HepG2 (cell line): ENCODE measurements at regions not wholly inside any gene's neighbourhood (a gene's known extent, or its start where the extent isn't known, plus 50 kb on each side); places are given as distances from the start of the nearest gene placed in this dataset.

Experiments used
- ATAC-seq: fragments of 200-7000 bp; cut with Tn5 transposase; 3 replicates; pipeline ENCODE4 v1.9.1; 2020; ENCODE audit warnings: mild to moderate bottlenecking, moderate library complexity
- BruUV-seq: library from RNA; stranded (reverse); fragments of 400-500 nt; replicated peaks from 2 replicates; lab custom pipeline; 2021; lab: Mats Ljungman, UMichigan
- CTCF ChIA-PET: fragments of 300-600 bp; formaldehyde crosslinking; extraction: SDS; loops from one replicate; lab custom pipeline; 2021; ENCODE audit warnings: low total read pairs, inconsistent platforms, low intra/inter-chr PET ratio; lab: Yijun Ruan, JAX
- POLR2A ChIA-PET: fragments of 350-600 bp; sonication (Branson Sonifier 250); formaldehyde crosslinking; loops from one replicate; lab custom pipeline; 2020; ENCODE audit warnings: antibody characterized with exemption, inconsistent platforms; lab: Yijun Ruan, JAX
- DNase-seq: peaks from one replicate; pipeline ENCODE4 v3.0.0-alpha.2; 2015; ENCODE audit warnings: low spot score
- FAIRE-seq: peaks from 3 replicates; lab custom pipeline; 2011; peaks lifted over from hg19 to GRCh38; lab: Jason Lieb, UNC
- H2AFZ ChIP-seq: one replicate; pipeline ENCODE4 v1.6.1; 2011; ENCODE audit warnings: low read length, inconsistent platforms
- H3K27ac ChIP-seq: fragments of 300-600 bp; 3 replicates; pipeline ENCODE4 v1.8.0; 2011; ENCODE audit warnings: mixed run types, mild to moderate bottlenecking, mixed read lengths, low read length, inconsistent platforms; ENCODE audit not compliant: insufficient read depth; ENCODE audit errors: extremely low read length
- H3K27me3 ChIP-seq, 2 experiments: fragments of 200-600 bp in 1 of 2; 2 replicates in 1 of 2; 3 replicates in 1 of 2; pipeline versions ENCODE4 v1.6.0 to v1.8.0; 2011; ENCODE audit warnings: low read length in 2 of 2, mild to moderate bottlenecking in 2 of 2, moderate library complexity in 2 of 2, inconsistent platforms in 1 of 2; ENCODE audit not compliant: insufficient read depth in 2 of 2, control insufficient read depth in 1 of 2
- H3K36me3 ChIP-seq, 2 experiments: fragments of 200-600 bp in 1 of 2; replicated peaks in 1 of 2; 2 replicates in 1 of 2; 3 replicates in 1 of 2; pipeline versions ENCODE4 v1.5.1 to v1.8.0; 2011; ENCODE audit warnings: low read length in 2 of 2, inconsistent platforms in 1 of 2; ENCODE audit not compliant: insufficient read depth in 2 of 2, control insufficient read depth in 1 of 2
- H3K4me1 ChIP-seq: 2 replicates; pipeline ENCODE4 v1.5.1; 2012; ENCODE audit warnings: low read length, inconsistent platforms; ENCODE audit not compliant: insufficient read depth
- H3K4me2 ChIP-seq: 2 replicates; pipeline ENCODE4 v1.6.0; 2011; ENCODE audit warnings: low read depth, low read length, inconsistent platforms
- H3K4me3 ChIP-seq, 3 experiments: fragments of 200-600 bp in 1 of 3; sonication (generic), shearing (Covaris generic) in 1 of 3; replicated peaks in 1 of 3; 2 replicates each; pipeline ENCODE4 v1.5.1; 2011 to 2016; ENCODE audit warnings: low read length in 3 of 3, inconsistent platforms in 2 of 3, low read depth in 2 of 3, mild to moderate bottlenecking in 2 of 3, control low read depth in 1 of 3, mixed read lengths in 1 of 3; ENCODE audit not compliant: insufficient read depth in 1 of 3
- H3K79me2 ChIP-seq: one replicate; pipeline ENCODE4 v1.6.1; 2011; ENCODE audit warnings: low read length, inconsistent platforms; ENCODE audit not compliant: insufficient read depth
- H3K9ac ChIP-seq: 2 replicates; pipeline ENCODE4 v1.6.0; 2011; ENCODE audit warnings: mild to moderate bottlenecking, low read depth, low read length, inconsistent platforms; ENCODE audit not compliant: insufficient read depth
- H3K9me3 ChIP-seq: 2 replicates; pipeline ENCODE4 v1.5.1; 2012; ENCODE audit warnings: mild to moderate bottlenecking, low read length
- H4K20me1 ChIP-seq: 2 replicates; pipeline ENCODE4 v1.6.0; 2011; ENCODE audit warnings: inconsistent platforms, mild to moderate bottlenecking, low read length, moderate library complexity; ENCODE audit not compliant: insufficient read depth
- ADNP ChIP-seq: sonication (generic); formaldehyde crosslinking; IDR thresholded peaks from 2 replicates; pipeline ENCODE4 v1.4.0; 2020; ENCODE audit warnings: missing genetic modification reagents
- ARNT2 ChIP-seq: sonication (generic); formaldehyde crosslinking; IDR thresholded peaks from 2 replicates; pipeline ENCODE4 v1.8.0; 2022; ENCODE audit warnings: mild to moderate bottlenecking, low read depth, missing genetic modification reagents, moderate library complexity
- ATF7-NPFF ChIP-seq: sonication (generic); formaldehyde crosslinking; IDR thresholded peaks from 2 replicates; pipeline ENCODE4 v1.8.1; 2023; ENCODE audit warnings: mild to moderate bottlenecking, low read depth, missing genetic modification reagents, moderate library complexity
- BHLHE40 ChIP-seq: IDR thresholded peaks from 2 replicates; pipeline ENCODE4 v1.6.1; 2011; ENCODE audit warnings: low read length, improper control_type of control experiment
- HIVEP1 ChIP-seq: sonication (generic); formaldehyde crosslinking; IDR thresholded peaks from 2 replicates; pipeline ENCODE4 v1.4.0; 2020; ENCODE audit warnings: mild to moderate bottlenecking, missing genetic modification reagents
- PHF5A ChIP-seq: IDR thresholded peaks from one replicate; pipeline ENCODE4 v1.6.1; 2018; ENCODE audit warnings: low read depth, missing genetic modification reagents; ENCODE audit not compliant: unreplicated experiment
- RXRA ChIP-seq: sonication (generic); formaldehyde crosslinking; IDR thresholded peaks from 2 replicates; pipeline ENCODE4 v1.5.1; 2020; ENCODE audit warnings: missing genetic modification reagents
- ZBTB7B ChIP-seq: sonication (generic); formaldehyde crosslinking; IDR thresholded peaks from 2 replicates; pipeline ENCODE4 v1.4.0; 2020; ENCODE audit warnings: missing genetic modification reagents
- ZNF496 ChIP-seq: sonication (generic); formaldehyde crosslinking; IDR thresholded peaks from 2 replicates; pipeline ENCODE4 v1.8.1; 2023; ENCODE audit warnings: mild to moderate bottlenecking, moderate library complexity, missing genetic modification reagents; ENCODE audit not compliant: insufficient replicate concordance
- ZNF776 ChIP-seq: sonication (generic); formaldehyde crosslinking; IDR thresholded peaks from 2 replicates; pipeline ENCODE4 v1.4.0; 2020; ENCODE audit warnings: mild to moderate bottlenecking, missing genetic modification reagents
- in situ Hi-C: cut with HindIII; loops from 2 replicates; pipeline ENCODE4 v1.10.0; 2017; ENCODE audit warnings: low pct_unique_long_range_greater_than_20kb; ENCODE audit not compliant: extremely low pct_ligation_motif_present
- intact Hi-C: fragments of 100-400 bp; cut with micrococcal nuclease; formaldehyde crosslinking; loops from one replicate; pipeline ENCODE4 v1.10.0; 2022; ENCODE audit not compliant: unreplicated experiment
- TF ChIP-seq, protein P1 (sequence below): sonication (generic); formaldehyde crosslinking; IDR thresholded peaks from 2 replicates; pipeline ENCODE4 v1.4.0; 2020; ENCODE audit warnings: missing genetic modification reagents

DNA sequence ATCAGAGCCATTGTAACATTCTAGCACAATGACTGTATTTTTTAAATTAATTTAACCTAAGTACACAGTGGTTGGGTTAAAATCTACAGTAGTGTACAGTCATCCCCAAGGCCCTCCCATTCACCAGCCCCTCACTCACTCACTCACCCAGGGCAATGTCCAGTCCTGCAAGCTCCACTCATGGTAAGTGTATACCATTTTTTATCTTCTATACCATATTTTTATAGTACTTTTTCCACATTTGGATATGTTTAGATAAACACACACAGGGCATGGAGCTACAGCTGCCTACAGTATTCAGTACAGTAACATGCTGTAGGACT lies 72.1 kb downstream of the COPS8 start:
- intact Hi-C loops, result no loop called here
- H3K4me1 ChIP-seq, result no peaks in the 10 kb centered on the region
- no TSS peak for BruUV-seq
- TF ChIP-seq ADNP (CRISPR knock-in tag) (no peak), ARNT2 (CRISPR knock-in tag) (no peak), HIVEP1 (CRISPR knock-in tag) (no peak), ZNF776 (CRISPR knock-in tag) (no peak), ATF7-NPFF (CRISPR knock-in tag) (no peak), BHLHE40 (no peak), RXRA (CRISPR knock-in tag) (no peak), ZNF496 (CRISPR knock-in tag) (no peak), PHF5A (CRISPR knock-in tag) (no peak), ZBTB7B (CRISPR knock-in tag) (no peak)
- TF ChIP-seq, protein P1, sequence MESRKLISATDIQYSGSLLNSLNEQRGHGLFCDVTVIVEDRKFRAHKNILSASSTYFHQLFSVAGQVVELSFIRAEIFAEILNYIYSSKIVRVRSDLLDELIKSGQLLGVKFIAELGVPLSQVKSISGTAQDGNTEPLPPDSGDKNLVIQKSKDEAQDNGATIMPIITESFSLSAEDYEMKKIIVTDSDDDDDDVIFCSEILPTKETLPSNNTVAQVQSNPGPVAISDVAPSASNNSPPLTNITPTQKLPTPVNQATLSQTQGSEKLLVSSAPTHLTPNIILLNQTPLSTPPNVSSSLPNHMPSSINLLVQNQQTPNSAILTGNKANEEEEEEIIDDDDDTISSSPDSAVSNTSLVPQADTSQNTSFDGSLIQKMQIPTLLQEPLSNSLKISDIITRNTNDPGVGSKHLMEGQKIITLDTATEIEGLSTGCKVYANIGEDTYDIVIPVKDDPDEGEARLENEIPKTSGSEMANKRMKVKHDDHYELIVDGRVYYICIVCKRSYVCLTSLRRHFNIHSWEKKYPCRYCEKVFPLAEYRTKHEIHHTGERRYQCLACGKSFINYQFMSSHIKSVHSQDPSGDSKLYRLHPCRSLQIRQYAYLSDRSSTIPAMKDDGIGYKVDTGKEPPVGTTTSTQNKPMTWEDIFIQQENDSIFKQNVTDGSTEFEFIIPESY, result no peak
- H3K9ac ChIP-seq, result no peak overlapping the region
- H3K9me3 ChIP-seq, result no peaks in the 10 kb centered on the region
- DNase-seq, result no peak
- no peak overlapping the region for H3K27ac ChIP-seq
- no peaks in the 10 kb centered on the region for H3K36me3 ChIP-seq
- FAIRE-seq, result no peak
- CTCF ChIA-PET, result no interaction called here
- POLR2A ChIA-PET, result no interaction called here
- no peaks in the 10 kb centered on the region for H4K20me1 ChIP-seq
- no peak overlapping the region for H3K4me2 ChIP-seq
- in situ Hi-C loops, result loop anchor here (5.0 to 10.0 kb wide), 3 partner anchors 167 to 415 kb away; partner anchors contain the start of gene COL6A3
- no peak for ATAC-seq
- peaks cover 1 to 13% of the 10 kb centered on the region in 2 experiments; a peak in 2 of 5 replicates for H3K27me3 ChIP-seq
- H3K79me2 ChIP-seq, result no peaks in the 10 kb centered on the region
- no peak overlapping the region for H3K4me3 ChIP-seq
- no peak overlapping the region for H2AFZ ChIP-seq
